ENCODE measurements at regions not wholly inside any gene's neighbourhood (a gene's known extent, or its start where the extent isn't known, plus 50 kb on each side); places are given as distances from the start of the nearest gene placed in this dataset.

DNA sequence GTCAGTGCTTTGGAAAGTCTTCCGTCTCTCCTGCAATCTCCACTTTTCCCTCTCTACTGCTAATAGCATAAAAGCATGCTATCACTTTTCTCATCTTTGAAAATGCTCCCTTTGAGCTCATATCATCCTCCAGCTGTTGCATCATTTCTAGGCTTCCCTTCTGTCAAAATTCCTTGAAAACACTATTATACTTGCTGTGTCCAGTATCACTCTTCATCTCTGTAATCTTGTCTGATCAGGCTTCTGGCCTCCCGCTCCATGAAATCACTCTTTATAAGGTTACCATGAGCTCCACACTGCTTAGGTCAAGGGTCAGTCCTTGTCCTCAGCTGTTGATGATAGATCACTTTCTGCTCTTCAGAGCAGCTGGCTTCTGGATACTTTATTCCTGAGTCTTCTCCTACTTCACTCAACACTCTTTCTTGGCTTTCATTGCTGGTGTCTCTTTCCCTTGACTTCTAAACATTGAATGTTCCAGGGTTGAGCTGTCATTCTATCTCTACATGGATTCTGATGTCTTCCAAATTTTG is 50.9 kb upstream of the SPTSSB start:
- TF ChIP-seq, protein P1, sequence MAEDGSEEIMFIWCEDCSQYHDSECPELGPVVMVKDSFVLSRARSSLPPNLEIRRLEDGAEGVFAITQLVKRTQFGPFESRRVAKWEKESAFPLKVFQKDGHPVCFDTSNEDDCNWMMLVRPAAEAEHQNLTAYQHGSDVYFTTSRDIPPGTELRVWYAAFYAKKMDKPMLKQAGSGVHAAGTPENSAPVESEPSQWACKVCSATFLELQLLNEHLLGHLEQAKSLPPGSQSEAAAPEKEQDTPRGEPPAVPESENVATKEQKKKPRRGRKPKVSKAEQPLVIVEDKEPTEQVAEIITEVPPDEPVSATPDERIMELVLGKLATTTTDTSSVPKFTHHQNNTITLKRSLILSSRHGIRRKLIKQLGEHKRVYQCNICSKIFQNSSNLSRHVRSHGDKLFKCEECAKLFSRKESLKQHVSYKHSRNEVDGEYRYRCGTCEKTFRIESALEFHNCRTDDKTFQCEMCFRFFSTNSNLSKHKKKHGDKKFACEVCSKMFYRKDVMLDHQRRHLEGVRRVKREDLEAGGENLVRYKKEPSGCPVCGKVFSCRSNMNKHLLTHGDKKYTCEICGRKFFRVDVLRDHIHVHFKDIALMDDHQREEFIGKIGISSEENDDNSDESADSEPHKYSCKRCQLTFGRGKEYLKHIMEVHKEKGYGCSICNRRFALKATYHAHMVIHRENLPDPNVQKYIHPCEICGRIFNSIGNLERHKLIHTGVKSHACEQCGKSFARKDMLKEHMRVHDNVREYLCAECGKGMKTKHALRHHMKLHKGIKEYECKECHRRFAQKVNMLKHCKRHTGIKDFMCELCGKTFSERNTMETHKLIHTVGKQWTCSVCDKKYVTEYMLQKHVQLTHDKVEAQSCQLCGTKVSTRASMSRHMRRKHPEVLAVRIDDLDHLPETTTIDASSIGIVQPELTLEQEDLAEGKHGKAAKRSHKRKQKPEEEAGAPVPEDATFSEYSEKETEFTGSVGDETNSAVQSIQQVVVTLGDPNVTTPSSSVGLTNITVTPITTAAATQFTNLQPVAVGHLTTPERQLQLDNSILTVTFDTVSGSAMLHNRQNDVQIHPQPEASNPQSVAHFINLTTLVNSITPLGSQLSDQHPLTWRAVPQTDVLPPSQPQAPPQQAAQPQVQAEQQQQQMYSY (CRISPR knock-in tag; IDR thresholded peaks at IDR 0.05) = no peak
- TF ChIP-seq, protein P2, sequence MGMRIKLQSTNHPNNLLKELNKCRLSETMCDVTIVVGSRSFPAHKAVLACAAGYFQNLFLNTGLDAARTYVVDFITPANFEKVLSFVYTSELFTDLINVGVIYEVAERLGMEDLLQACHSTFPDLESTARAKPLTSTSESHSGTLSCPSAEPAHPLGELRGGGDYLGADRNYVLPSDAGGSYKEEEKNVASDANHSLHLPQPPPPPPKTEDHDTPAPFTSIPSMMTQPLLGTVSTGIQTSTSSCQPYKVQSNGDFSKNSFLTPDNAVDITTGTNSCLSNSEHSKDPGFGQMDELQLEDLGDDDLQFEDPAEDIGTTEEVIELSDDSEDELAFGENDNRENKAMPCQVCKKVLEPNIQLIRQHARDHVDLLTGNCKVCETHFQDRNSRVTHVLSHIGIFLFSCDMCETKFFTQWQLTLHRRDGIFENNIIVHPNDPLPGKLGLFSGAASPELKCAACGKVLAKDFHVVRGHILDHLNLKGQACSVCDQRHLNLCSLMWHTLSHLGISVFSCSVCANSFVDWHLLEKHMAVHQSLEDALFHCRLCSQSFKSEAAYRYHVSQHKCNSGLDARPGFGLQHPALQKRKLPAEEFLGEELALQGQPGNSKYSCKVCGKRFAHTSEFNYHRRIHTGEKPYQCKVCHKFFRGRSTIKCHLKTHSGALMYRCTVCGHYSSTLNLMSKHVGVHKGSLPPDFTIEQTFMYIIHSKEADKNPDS (CRISPR knock-in tag; IDR thresholded peaks at IDR 0.05) = no peak
- TF ChIP-seq SMAD1 (CRISPR knock-in tag; IDR thresholded peaks at IDR 0.05; ENCODE audit: borderline replicate concordance, low read depth) = no peak
- TF ChIP-seq, protein P3, sequence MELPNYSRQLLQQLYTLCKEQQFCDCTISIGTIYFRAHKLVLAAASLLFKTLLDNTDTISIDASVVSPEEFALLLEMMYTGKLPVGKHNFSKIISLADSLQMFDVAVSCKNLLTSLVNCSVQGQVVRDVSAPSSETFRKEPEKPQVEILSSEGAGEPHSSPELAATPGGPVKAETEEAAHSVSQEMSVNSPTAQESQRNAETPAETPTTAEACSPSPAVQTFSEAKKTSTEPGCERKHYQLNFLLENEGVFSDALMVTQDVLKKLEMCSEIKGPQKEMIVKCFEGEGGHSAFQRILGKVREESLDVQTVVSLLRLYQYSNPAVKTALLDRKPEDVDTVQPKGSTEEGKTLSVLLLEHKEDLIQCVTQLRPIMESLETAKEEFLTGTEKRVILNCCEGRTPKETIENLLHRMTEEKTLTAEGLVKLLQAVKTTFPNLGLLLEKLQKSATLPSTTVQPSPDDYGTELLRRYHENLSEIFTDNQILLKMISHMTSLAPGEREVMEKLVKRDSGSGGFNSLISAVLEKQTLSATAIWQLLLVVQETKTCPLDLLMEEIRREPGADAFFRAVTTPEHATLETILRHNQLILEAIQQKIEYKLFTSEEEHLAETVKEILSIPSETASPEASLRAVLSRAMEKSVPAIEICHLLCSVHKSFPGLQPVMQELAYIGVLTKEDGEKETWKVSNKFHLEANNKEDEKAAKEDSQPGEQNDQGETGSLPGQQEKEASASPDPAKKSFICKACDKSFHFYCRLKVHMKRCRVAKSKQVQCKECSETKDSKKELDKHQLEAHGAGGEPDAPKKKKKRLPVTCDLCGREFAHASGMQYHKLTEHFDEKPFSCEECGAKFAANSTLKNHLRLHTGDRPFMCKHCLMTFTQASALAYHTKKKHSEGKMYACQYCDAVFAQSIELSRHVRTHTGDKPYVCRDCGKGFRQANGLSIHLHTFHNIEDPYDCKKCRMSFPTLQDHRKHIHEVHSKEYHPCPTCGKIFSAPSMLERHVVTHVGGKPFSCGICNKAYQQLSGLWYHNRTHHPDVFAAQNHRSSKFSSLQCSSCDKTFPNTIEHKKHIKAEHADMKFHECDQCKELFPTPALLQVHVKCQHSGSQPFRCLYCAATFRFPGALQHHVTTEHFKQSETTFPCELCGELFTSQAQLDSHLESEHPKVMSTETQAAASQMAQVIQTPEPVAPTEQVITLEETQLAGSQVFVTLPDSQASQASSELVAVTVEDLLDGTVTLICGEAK (IDR thresholded peaks at IDR 0.05) = no peak
- TF ChIP-seq, protein P3 (CRISPR knock-in tag; IDR thresholded peaks at IDR 0.05) = no peak
- TF ChIP-seq KDM1A (CRISPR knock-in tag; IDR thresholded peaks at IDR 0.05) = no peak
- TF ChIP-seq, protein P4, sequence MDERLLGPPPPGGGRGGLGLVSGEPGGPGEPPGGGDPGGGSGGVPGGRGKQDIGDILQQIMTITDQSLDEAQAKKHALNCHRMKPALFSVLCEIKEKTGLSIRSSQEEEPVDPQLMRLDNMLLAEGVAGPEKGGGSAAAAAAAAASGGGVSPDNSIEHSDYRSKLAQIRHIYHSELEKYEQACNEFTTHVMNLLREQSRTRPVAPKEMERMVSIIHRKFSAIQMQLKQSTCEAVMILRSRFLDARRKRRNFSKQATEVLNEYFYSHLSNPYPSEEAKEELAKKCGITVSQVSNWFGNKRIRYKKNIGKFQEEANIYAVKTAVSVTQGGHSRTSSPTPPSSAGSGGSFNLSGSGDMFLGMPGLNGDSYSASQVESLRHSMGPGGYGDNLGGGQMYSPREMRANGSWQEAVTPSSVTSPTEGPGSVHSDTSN (CRISPR knock-in tag; IDR thresholded peaks at IDR 0.05) = no peak
- TF ChIP-seq CEBPB (IDR thresholded peaks at IDR 0.05; ENCODE audit: borderline replicate concordance, low read depth, low read length) = no peak
- no peak for TF ChIP-seq ZNF143 (CRISPR knock-in tag; IDR thresholded peaks at IDR 0.05)
- no peak for TF ChIP-seq SP140L (CRISPR knock-in tag; IDR thresholded peaks at IDR 0.05; ENCODE audit: borderline replicate concordance)

Data from HepG2 (cell line).